ENCODE measurements at regions not wholly inside any gene's neighbourhood (a gene's known extent, or its start where the extent isn't known, plus 50 kb on each side); places are given as distances from the start of the nearest gene placed in this dataset.

DNA sequence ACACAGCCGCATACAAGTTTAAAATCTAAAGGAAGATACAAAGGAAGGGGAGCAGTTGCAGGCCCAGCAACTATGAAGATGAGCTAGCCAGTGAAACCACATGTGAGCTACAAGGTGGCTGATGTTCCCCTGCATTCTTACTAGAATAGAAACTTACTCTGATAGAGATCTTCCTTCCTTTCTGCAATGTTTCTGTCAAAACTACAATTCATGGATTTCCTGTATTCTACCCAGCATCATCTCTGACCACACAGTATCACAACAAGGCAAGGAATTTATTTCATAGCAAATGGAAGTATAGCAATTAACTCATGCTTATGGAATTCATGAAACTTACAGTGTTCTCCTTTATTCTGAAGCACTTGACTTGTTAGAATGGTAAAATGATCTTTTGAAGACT lies 68.7 kb upstream of the AASS start:
- TF ChIP-seq, protein P1, sequence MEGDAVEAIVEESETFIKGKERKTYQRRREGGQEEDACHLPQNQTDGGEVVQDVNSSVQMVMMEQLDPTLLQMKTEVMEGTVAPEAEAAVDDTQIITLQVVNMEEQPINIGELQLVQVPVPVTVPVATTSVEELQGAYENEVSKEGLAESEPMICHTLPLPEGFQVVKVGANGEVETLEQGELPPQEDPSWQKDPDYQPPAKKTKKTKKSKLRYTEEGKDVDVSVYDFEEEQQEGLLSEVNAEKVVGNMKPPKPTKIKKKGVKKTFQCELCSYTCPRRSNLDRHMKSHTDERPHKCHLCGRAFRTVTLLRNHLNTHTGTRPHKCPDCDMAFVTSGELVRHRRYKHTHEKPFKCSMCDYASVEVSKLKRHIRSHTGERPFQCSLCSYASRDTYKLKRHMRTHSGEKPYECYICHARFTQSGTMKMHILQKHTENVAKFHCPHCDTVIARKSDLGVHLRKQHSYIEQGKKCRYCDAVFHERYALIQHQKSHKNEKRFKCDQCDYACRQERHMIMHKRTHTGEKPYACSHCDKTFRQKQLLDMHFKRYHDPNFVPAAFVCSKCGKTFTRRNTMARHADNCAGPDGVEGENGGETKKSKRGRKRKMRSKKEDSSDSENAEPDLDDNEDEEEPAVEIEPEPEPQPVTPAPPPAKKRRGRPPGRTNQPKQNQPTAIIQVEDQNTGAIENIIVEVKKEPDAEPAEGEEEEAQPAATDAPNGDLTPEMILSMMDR (IDR thresholded peaks at IDR 0.05), result no peak
- Mint-ChIP-seq H3K27ac (no peak overlapping the region), H3K4me3 (no peak overlapping the region), H3K9me3 (peaks cover under 1% of the 10 kb centered on the region), H3K27me3 (no peaks in the 10 kb centered on the region), H3K36me3 (ENCODE audit: low read depth) (no peaks in the 10 kb centered on the region), H3K4me1 (ENCODE audit: low read depth) (no peaks in the 10 kb centered on the region)
- ATAC-seq, result no peak
- intact Hi-C loops (cut with micrococcal nuclease), result no loop called here
- POLR2A ChIA-PET, result no interaction called here
- CTCF ChIA-PET, result interaction anchor here (0.8 kb wide), 1 partner anchor 13 kb away, joined by 3 read pairs; no protein-coding TSS in a partner anchor
- no peak for DNase-seq

DNA sequence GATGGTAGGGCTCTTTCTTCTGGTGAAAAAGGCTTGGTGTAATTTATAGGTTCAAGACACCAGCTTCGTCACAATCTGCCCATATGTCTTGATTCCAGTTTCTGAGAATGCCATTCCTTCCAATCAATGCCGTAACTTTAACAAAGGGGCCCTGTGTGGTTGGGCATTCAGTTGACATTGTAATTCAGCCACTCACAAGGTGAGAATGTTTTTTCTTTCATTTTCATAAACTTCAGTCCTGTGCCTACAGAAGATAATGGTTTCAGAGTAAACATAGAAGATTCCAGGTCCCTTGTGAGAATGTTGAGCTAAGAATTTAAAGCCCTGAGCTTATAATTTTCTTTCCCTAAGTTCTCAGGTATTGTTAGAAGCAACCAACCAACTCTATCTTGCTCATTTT lies 67.3 kb upstream of the AASS start:
- CTCF ChIA-PET, result no interaction called here
- Mint-ChIP-seq H3K9me3 (peaks cover 6% of the 10 kb centered on the region), H3K27ac (no peak overlapping the region), H3K36me3 (ENCODE audit: low read depth) (no peaks in the 10 kb centered on the region), H3K4me3 (no peak overlapping the region), H3K4me1 (ENCODE audit: low read depth) (no peaks in the 10 kb centered on the region), H3K27me3 (no peaks in the 10 kb centered on the region)
- TF ChIP-seq, protein P1 (IDR thresholded peaks at IDR 0.05), result no peak
- DNase-seq (no peak), ATAC-seq (no peak)
- intact Hi-C loops (cut with micrococcal nuclease), result no loop called here
- POLR2A ChIA-PET, result no interaction called here

DNA sequence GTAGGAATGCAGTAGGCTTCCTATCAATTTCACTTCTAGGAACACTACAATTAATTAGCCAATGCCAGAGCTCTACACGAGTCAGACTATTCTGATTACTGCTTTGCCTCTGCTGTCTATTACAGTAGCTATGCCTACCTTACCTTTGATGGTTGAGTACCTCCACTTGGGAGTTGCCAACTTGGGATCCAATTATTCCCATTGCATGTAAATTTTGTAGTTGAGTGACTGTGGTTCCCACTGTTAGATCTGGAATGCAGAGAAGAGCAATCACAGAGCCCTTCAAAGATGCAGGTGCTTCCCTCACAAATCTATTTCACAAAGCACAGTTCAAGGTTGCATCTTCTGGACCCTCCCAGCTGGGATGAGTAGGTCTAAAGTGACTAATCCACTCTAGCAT lies 62.9 kb upstream of the AASS start:
- H3K27ac Mint-ChIP-seq, result no peak overlapping the region
- no peaks in the 10 kb centered on the region for H3K36me3 Mint-ChIP-seq (ENCODE audit: low read depth)
- CTCF ChIA-PET, result no interaction called here
- DNase-seq (no peak), ATAC-seq (no peak)
- H3K9me3 Mint-ChIP-seq, result peaks cover 6% of the 10 kb centered on the region
- H3K27me3 Mint-ChIP-seq, result no peaks in the 10 kb centered on the region
- POLR2A ChIA-PET, result no interaction called here
- no peaks in the 10 kb centered on the region for H3K4me1 Mint-ChIP-seq (ENCODE audit: low read depth)
- H3K4me3 Mint-ChIP-seq, result no peak overlapping the region
- intact Hi-C loops (cut with micrococcal nuclease), result no loop called here
- TF ChIP-seq, protein P1 (IDR thresholded peaks at IDR 0.05), result no peak

DNA sequence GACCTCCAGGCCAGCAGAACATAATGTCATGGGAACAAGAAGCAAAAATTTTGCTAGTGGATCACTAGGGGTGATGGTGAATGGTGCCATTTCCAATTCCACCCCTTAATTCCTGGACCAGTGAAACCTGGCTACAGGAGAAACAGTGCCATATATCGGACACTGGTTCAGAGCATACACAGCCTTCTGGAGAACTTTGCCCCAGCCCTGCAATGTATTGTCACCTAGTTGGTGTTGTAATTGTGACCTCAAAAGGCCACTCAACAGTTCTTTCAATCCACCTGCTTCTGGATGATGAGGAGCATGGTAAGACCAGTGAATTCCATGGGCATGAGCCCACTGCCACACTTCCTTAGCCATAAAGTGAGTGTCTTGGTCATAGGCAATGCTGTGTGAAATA lies 59.8 kb upstream of the AASS start:
- intact Hi-C loops (cut with micrococcal nuclease), result no loop called here
- CTCF ChIA-PET, result no interaction called here
- Mint-ChIP-seq H3K4me1 (ENCODE audit: low read depth) (no peaks in the 10 kb centered on the region), H3K9me3 (peaks cover 6% of the 10 kb centered on the region), H3K27me3 (no peaks in the 10 kb centered on the region), H3K4me3 (no peak overlapping the region), H3K27ac (no peak overlapping the region), H3K36me3 (ENCODE audit: low read depth) (no peaks in the 10 kb centered on the region)
- POLR2A ChIA-PET, result no interaction called here
- TF ChIP-seq, protein P1 (IDR thresholded peaks at IDR 0.05), result no peak
- no peak for ATAC-seq
- no peak for DNase-seq

DNA sequence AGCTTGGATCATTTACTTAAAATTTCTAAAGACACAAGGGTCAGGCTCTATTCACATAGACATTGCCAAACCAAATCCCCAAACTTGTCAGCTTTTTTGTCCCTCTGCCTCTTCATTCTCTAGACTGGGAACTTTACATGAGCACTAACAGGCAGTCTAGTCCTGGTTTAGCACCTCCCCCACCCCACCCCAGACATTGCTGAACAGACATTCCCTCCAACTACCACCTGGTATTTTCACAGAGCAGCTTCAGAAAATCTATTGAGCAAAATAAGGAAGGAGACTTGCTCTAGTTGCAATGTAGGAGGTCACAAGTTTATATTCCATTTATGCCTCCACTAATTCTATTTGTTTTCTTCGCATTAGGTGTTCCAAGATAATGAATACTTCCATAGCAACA lies 56.8 kb upstream of the AASS start:
- TF ChIP-seq, protein P1 (IDR thresholded peaks at IDR 0.05), result no peak
- Mint-ChIP-seq H3K27ac (no peak overlapping the region), H3K4me3 (no peak overlapping the region), H3K27me3 (no peaks in the 10 kb centered on the region), H3K36me3 (ENCODE audit: low read depth) (no peaks in the 10 kb centered on the region), H3K9me3 (no peaks in the 10 kb centered on the region), H3K4me1 (ENCODE audit: low read depth) (no peaks in the 10 kb centered on the region)
- ATAC-seq (no peak), DNase-seq (no peak)
- ChIA-PET CTCF (interaction anchor here (0.9 kb wide), 1 partner anchor 15 kb away, joined by 3 read pairs; no protein-coding TSS in a partner anchor), POLR2A (no interaction called here)
- intact Hi-C loops (cut with micrococcal nuclease), result no loop called here
